Activated CD4-positive, alpha-beta memory T cell treated with anti-CD3 and anti-CD28 coated beads for 36 hours (primary cell): ENCODE measurements at regions not wholly inside any gene's neighbourhood (a gene's known extent, or its start where the extent isn't known, plus 50 kb on each side); places are given as distances from the start of the nearest gene placed in this dataset.

Experiments used
- CTCF ChIA-PET: fragments of 350-600 bp; sonication (Branson Sonifier 250); formaldehyde crosslinking; loops from one replicate; lab custom pipeline; 2021; ENCODE audit warnings: antibody characterized with exemption, inconsistent platforms; lab: Charles Lee
- POLR2A ChIA-PET: fragments of 350-600 bp; sonication (Branson Sonifier 250); formaldehyde crosslinking; loops from one replicate; lab custom pipeline; 2021; ENCODE audit warnings: antibody characterized with exemption; lab: Charles Lee
- DNase-seq: peaks from one replicate; pipeline ENCODE4 v3.0.0-alpha.2; 2020
- H3K27ac Mint-ChIP-seq: one replicate; pipeline ENCODE4 v1.8.0; 2021; ENCODE audit warnings: mixed read lengths
- H3K27me3 Mint-ChIP-seq: one replicate; pipeline ENCODE4 v1.8.0; 2021; ENCODE audit warnings: mixed read lengths
- H3K36me3 Mint-ChIP-seq: one replicate; pipeline ENCODE4 v1.8.0; 2021; ENCODE audit warnings: mixed read lengths
- H3K4me1 Mint-ChIP-seq: one replicate; pipeline ENCODE4 v1.8.0; 2021; ENCODE audit warnings: low read depth, mixed read lengths
- H3K4me3 Mint-ChIP-seq: one replicate; pipeline ENCODE4 v1.8.0; 2021; ENCODE audit warnings: mild to moderate bottlenecking, mixed read lengths
- H3K9me3 Mint-ChIP-seq: one replicate; pipeline ENCODE4 v1.8.0; 2021; ENCODE audit warnings: mixed read lengths
- intact Hi-C: fragments of 100-400 bp; cut with micrococcal nuclease; formaldehyde crosslinking; loops from one replicate; pipeline ENCODE4 v1.15.1; 2023

DNA sequence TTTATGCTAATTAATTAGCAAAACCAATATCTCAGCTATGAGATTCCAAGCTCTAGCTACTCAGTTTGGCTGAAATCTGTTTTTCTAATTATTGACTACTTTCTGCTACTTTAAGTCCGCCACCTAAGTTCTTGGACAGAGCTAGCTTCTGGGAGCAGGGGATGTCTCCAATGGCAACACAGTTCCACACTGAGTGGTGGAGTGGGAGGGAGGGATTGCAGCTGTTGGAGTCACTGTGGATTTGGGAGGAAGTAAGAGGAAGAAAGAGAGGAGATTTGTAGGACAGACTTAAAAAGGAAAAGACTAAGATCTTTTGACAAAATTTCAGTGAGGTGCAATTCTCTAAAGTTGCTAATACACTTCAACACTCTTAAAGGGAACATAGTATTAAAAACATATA, 450.8 kb downstream of the NFIB start:
- ChIA-PET POLR2A (no interaction called here), CTCF (no interaction called here)
- Mint-ChIP-seq H3K27ac (no peak overlapping the region), H3K36me3 (no peaks in the 10 kb centered on the region), H3K9me3 (no peaks in the 10 kb centered on the region), H3K27me3 (no peaks in the 10 kb centered on the region), H3K4me1 (no peaks in the 10 kb centered on the region), H3K4me3 (no peak overlapping the region)
- intact Hi-C loops: no loop called here
- DNase-seq: no peak

DNA sequence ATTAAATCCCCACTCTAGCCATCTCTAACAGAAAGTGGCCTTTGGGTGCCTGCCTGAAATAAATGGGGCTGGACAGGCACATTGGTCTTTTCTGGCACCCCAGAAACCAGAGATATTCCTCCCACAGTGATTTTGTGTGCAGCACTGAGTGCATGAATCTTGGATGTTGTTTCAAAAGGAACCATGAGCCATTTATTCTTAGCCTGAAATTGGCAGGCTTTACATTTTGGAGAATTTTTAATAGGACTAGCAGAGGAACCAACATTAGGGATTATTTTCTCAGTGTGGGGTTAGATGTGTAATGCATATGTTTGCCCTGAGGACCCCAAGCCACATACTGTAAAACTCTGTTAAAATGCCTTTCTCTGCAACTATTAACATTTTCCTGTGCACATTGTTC, 451.3 kb downstream of the NFIB start:
- no peaks in the 10 kb centered on the region for H3K9me3 Mint-ChIP-seq
- DNase-seq: no peak
- no peaks in the 10 kb centered on the region for H3K27me3 Mint-ChIP-seq
- POLR2A ChIA-PET: no interaction called here
- CTCF ChIA-PET: no interaction called here
- no peaks in the 10 kb centered on the region for H3K4me1 Mint-ChIP-seq
- intact Hi-C loops: no loop called here
- no peak overlapping the region for H3K4me3 Mint-ChIP-seq
- H3K27ac Mint-ChIP-seq: no peak overlapping the region
- H3K36me3 Mint-ChIP-seq: no peaks in the 10 kb centered on the region

DNA sequence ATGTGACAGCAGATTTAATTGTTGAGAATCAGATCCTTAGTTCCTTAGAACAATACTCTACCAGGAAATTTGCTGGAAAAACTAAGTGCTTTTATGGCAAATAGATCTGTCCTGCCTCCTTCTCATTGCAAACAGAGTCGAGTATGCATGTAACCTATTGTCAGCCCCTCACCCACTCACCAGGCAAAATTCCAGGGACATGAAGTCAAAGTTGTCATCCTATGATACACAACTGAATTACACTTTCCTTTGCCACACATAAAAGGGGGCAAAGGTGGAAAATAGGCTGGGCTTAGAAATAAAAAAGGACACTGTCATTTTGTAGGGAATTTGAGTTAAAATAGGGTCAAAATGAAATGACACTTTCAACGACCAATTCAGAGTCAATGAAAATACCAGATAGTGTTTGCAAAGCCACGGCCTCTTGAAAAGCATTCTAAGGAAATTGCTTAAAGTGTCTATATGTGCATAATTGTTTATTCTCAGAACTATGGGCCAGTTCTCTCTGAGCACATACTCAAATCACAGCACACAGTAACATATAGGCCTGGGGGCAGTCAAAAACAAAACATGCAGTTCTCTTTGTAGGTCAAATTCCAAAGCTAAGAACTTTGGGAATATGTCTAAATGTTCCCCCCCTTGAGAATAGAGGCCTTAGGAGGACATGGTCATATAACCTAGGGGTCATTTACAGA, 452.8 kb downstream of the NFIB start:
- no peak overlapping the region for H3K27ac Mint-ChIP-seq
- POLR2A ChIA-PET: no interaction called here
- H3K36me3 Mint-ChIP-seq: no peaks in the 10 kb centered on the region
- intact Hi-C loops: no loop called here
- peaks cover 2% of the 10 kb centered on the region for H3K9me3 Mint-ChIP-seq
- H3K27me3 Mint-ChIP-seq: no peaks in the 10 kb centered on the region
- H3K4me3 Mint-ChIP-seq: no peak overlapping the region
- no peaks in the 10 kb centered on the region for H3K4me1 Mint-ChIP-seq
- DNase-seq: no peak
- CTCF ChIA-PET: no interaction called here

DNA sequence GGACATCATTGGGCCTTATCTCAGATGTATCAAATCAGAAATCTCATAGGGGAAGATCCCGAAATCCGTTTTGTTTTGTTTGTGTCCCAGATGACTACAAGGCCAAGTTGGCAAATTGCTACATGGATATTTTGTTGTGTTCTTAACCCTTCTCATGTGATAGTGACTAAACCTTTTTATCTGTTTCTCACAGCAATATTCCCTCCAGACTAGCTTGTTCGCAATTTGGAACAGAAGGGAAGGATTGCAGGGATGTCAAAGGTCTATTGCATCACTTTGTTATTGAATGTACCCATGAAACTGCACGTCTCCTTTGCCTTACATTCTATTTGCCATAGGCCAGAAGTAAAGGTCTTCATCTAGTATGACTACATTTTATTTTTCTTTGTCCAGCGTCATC, 453.9 kb downstream of the NFIB start:
- Mint-ChIP-seq H3K27me3 (no peaks in the 10 kb centered on the region), H3K4me3 (no peak overlapping the region), H3K4me1 (no peaks in the 10 kb centered on the region), H3K9me3 (peaks cover 2% of the 10 kb centered on the region), H3K36me3 (no peaks in the 10 kb centered on the region), H3K27ac (no peak overlapping the region)
- intact Hi-C loops: no loop called here
- ChIA-PET CTCF (no interaction called here), POLR2A (no interaction called here)
- no peak for DNase-seq

DNA sequence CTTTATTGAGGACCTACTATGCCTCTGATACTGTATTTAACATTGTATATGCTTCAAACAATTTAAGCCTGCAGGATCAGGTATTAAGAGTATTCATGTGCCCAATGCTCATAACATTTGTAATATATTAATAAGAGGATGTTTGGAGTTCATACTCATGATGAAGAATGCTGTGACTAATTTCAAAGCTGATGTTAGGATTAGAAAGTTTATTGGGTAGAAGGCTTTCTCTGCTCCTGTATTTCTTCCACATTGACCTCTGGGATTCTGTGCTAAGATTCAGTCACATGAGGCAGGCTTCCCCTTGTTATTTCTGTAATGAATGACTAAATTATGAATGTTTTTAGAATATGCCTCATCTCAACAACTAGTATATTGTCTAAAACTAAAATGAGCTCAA, 456.4 kb downstream of the NFIB start:
- intact Hi-C loops: no loop called here
- ChIA-PET CTCF (no interaction called here), POLR2A (no interaction called here)
- Mint-ChIP-seq H3K27me3 (no peaks in the 10 kb centered on the region), H3K36me3 (no peaks in the 10 kb centered on the region), H3K4me3 (no peak overlapping the region), H3K27ac (no peak overlapping the region), H3K4me1 (no peaks in the 10 kb centered on the region), H3K9me3 (peaks cover 5% of the 10 kb centered on the region)
- no peak for DNase-seq

DNA sequence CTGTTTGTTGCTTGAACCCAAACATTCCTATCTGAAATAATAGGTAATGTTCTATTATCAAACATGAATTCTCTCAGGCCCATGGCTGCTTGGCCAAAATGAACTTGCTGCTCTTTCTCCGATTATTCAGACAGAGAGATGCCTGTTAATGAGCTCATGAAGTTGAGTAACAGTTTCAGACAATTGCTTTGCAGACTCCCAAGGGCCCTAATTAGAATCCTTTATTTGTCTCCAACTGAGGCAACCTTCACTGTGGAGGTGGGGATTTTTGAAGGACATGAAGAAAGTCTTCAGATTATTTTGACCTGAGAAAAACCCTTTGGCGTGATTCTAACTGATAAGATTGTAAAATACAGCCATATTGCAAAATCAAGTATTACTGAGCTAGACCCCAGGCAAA, 466.7 kb downstream of the NFIB start:
- Mint-ChIP-seq H3K27ac (no peak overlapping the region), H3K4me3 (no peak overlapping the region), H3K27me3 (no peaks in the 10 kb centered on the region), H3K9me3 (peaks cover 10% of the 10 kb centered on the region), H3K36me3 (no peaks in the 10 kb centered on the region), H3K4me1 (no peaks in the 10 kb centered on the region)
- ChIA-PET POLR2A (no interaction called here), CTCF (interaction anchor here (0.6 kb wide), 1 partner anchor 225 kb away, joined by 3 read pairs; no protein-coding TSS in a partner anchor)
- intact Hi-C loops: no loop called here
- DNase-seq: no peak

DNA sequence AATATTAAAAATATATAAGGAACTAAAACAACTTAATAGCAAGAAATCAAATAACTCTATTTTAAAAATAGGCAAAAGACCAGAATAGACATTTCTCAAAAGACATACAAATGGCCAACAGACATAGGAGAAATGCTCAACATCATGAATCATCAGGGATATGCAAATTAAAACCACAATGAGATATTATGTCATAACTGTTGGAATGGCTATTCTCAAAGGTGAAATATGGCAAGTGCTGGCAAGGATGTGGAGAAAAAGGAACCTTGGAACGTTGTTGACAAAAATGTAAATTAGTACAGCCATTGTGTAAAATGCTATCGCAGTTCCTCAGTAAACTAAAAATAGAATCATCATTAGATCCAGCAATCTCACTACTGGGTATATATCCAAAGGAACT, 468.5 kb downstream of the NFIB start:
- Mint-ChIP-seq H3K27me3 (no peaks in the 10 kb centered on the region), H3K9me3 (peaks cover 9% of the 10 kb centered on the region), H3K4me3 (no peak overlapping the region), H3K27ac (no peak overlapping the region), H3K36me3 (no peaks in the 10 kb centered on the region), H3K4me1 (no peaks in the 10 kb centered on the region)
- intact Hi-C loops: no loop called here
- POLR2A ChIA-PET: no interaction called here
- no peak for DNase-seq
- CTCF ChIA-PET: no interaction called here

DNA sequence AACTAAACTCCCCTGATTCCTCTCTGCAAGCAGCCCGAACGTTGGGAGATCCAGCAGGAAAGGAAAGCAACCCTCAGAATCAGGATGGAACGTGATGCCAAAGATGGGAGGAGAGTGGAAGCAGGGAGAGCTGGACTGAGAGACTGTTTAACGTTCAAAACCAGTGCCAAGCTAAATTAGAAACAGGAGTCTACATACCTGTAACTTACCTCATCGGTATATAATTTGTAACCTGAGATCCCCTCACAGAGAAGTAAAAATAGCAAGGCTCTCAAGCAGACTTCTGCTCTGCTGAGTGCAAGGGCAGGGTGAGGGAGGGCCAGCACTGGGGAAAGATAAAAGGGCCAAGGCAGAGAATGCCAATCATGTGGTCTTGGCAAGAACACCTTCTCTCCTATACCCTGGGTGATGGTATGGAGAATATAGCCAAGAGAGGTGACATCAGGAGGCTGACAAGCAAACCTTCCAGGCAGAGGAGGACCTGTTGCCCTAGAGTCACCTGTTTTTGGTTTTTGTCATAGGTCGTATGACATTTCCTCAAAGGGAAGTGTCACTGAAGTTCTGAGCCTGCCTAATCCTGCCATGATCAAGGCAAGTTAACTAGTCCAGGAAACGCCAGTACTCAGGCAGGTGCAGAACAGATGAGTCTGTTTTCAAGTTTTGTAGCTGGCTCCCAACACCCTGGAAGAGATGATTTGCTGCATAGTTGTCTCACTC, 472.0 kb downstream of the NFIB start:
- H3K4me1 Mint-ChIP-seq: no peaks in the 10 kb centered on the region

DNA sequence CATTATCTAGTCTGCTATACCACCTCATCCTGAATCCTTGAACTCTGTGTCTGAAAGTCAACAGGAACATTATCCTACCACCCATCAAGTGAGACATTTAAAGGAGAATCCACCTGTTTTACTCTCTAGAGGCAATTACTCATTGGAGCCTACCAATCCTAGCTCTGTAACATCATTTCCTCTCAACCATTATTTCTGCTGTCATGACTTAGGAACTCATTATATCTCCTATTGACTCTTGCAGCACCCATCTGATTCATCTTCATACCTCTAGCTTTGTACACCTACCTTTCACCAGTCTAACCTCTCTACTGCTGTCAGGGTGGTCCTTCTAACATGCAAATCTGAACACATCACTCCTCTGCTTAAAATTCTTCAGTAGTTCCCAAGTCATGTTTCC, 481.5 kb downstream of the NFIB start:
- H3K4me3 Mint-ChIP-seq: no peak overlapping the region
- H3K4me1 Mint-ChIP-seq: no peaks in the 10 kb centered on the region
- H3K27me3 Mint-ChIP-seq: no peaks in the 10 kb centered on the region
- ChIA-PET POLR2A (no interaction called here), CTCF (no interaction called here)
- H3K27ac Mint-ChIP-seq: no peak overlapping the region
- no peaks in the 10 kb centered on the region for H3K36me3 Mint-ChIP-seq
- H3K9me3 Mint-ChIP-seq: peaks cover 25% of the 10 kb centered on the region
- DNase-seq: no peak
- intact Hi-C loops: loop anchor here (10.0 kb wide), 1 partner anchor 718 kb away; no protein-coding TSS in a partner anchor

More for the DNA sequence above, 472.0 kb downstream of the NFIB start:
- no peaks in the 10 kb centered on the region for H3K27me3 Mint-ChIP-seq
- DNase-seq: no peak
- no peaks in the 10 kb centered on the region for H3K36me3 Mint-ChIP-seq
- H3K4me3 Mint-ChIP-seq: no peak overlapping the region
- CTCF ChIA-PET: no interaction called here
- intact Hi-C loops: no loop called here
- peaks cover 8% of the 10 kb centered on the region for H3K9me3 Mint-ChIP-seq
- POLR2A ChIA-PET: no interaction called here
- no peak overlapping the region for H3K27ac Mint-ChIP-seq

DNA sequence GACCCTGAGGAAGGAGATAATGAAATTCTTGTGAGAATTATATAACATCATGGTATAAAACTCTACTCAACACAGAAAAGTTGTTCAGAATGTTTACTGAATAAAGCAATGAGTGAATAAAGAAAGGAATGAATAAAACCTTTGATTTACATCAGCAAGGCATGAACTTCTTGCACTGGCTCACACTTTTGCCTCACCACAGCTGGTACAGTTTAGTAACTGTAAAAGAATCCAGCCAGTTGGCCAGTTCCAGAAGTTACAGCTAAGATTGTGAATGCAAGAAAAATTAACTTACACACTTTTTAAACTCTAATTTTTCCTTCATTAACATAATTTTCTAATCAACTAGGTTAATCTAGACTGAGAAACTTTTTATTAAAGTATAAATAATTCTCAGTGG, 490.9 kb downstream of the NFIB start:
- ChIA-PET POLR2A (no interaction called here), CTCF (no interaction called here)
- Mint-ChIP-seq H3K4me3 (no peak overlapping the region), H3K36me3 (no peaks in the 10 kb centered on the region), H3K27me3 (no peaks in the 10 kb centered on the region), H3K9me3 (peaks cover 12% of the 10 kb centered on the region), H3K4me1 (no peaks in the 10 kb centered on the region), H3K27ac (no peak overlapping the region)
- DNase-seq: no peak
- intact Hi-C loops: no loop called here

DNA sequence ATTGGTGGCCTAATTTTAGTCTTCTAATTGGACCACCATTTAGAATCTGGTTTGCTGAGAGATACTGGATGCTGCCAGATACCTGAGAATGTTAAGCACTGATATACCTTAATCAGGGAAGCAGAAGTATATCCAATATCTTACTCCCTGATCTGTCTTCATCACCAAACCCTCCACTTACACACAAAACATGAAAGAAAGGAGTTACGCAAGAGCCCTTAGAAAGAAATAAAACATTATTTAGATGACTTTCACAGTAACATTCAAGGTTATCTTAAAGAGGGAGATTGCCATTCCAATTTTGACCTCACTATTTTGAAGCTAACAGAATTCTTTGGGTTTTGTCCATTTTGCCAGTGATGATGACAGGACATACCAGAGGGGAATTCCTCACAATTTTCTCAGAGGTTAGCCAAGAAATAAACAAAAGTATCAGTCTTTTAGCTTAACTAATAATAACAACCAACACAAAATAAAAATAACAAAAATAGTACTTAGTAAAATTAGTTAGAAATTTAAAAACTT, 496.1 kb downstream of the NFIB start:
- Mint-ChIP-seq H3K27ac (no peak overlapping the region), H3K27me3 (no peaks in the 10 kb centered on the region), H3K36me3 (no peaks in the 10 kb centered on the region), H3K9me3 (peaks cover 12% of the 10 kb centered on the region), H3K4me3 (no peak overlapping the region), H3K4me1 (no peaks in the 10 kb centered on the region)
- intact Hi-C loops: no loop called here
- no peak for DNase-seq
- POLR2A ChIA-PET: no interaction called here
- CTCF ChIA-PET: no interaction called here

DNA sequence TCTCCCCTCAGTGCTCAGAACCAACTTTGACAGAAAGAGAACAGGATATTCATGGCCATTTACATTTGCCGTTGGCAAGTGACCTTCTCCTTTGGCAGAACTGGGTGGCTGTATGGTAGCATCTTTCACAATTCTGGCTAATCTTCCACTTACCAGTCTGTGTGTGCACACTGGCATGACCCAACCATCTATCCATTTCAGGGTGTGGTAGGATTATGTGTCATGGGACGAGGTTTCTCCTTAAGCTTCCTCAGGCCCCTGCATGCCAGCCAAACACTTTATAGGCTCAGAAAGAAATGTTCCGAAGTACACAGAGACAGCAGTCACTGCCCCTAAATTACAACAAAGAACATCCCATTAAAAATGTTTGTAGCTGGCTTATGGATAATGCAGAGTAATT, 497.1 kb downstream of the NFIB start:
- intact Hi-C loops: no loop called here
- Mint-ChIP-seq H3K27ac (no peak overlapping the region), H3K4me3 (no peak overlapping the region), H3K9me3 (peaks cover 10% of the 10 kb centered on the region), H3K27me3 (no peaks in the 10 kb centered on the region), H3K4me1 (no peaks in the 10 kb centered on the region), H3K36me3 (no peaks in the 10 kb centered on the region)
- DNase-seq: no peak
- ChIA-PET CTCF (no interaction called here), POLR2A (no interaction called here)
